ENCODE measurements at regions not wholly inside any gene's neighbourhood (a gene's known extent, or its start where the extent isn't known, plus 50 kb on each side); places are given as distances from the start of the nearest gene placed in this dataset.
"Not testable (repeated sequence)": the region's sequence is repeated elsewhere in the genome, so short reads cannot be mapped to it uniquely, and the experiment has no call there.

- TF ChIP-seq CTCF (IDR thresholded peaks at IDR 0.05; ENCODE audit: low read depth, low read length, missing control alignments): no peak
- H3K4me3 ChIP-seq (replicated peaks; ENCODE audit: low read depth, low read length): no peak overlapping the region
- DNase-seq (ENCODE audit: extremely low read depth, low read depth): no peak
Observed at GRCh38 chr6:94562846-94563245, 1014.5 kb upstream of the MANEA start.

- TF ChIP-seq CTCF (IDR thresholded peaks at IDR 0.05; ENCODE audit: low read depth, low read length, missing control alignments): no peak
- no peak for DNase-seq (ENCODE audit: extremely low read depth, low read depth)
- no peak overlapping the region for H3K4me3 ChIP-seq (replicated peaks; ENCODE audit: low read depth, low read length)
Observed at GRCh38 chr6:94559829-94560537, 1017.4 kb upstream of the MANEA start.

GRCh38 chr6:94557207-94557606 is 1020.1 kb upstream of the MANEA start:
- not testable (repeated sequence) for DNase-seq (ENCODE audit: extremely low read depth, low read depth); H3K4me3 ChIP-seq (replicated peaks; ENCODE audit: low read depth, low read length)

GRCh38 chr6:94548201-94548600 is 1029.1 kb upstream of the MANEA start:
- no peak overlapping the region for H3K4me3 ChIP-seq (replicated peaks; ENCODE audit: low read depth, low read length)
- no peak for TF ChIP-seq CTCF (IDR thresholded peaks at IDR 0.05; ENCODE audit: low read depth, low read length, missing control alignments)
- no peak for DNase-seq (ENCODE audit: extremely low read depth, low read depth)

- TF ChIP-seq CTCF (IDR thresholded peaks at IDR 0.05; ENCODE audit: low read depth, low read length, missing control alignments): no peak
- no peak for DNase-seq (ENCODE audit: extremely low read depth, low read depth)
- no peak overlapping the region for H3K4me3 ChIP-seq (replicated peaks; ENCODE audit: low read depth, low read length)
Observed at GRCh38 chr6:94535798-94536197, 1041.5 kb upstream of the MANEA start.

- H3K4me3 ChIP-seq (replicated peaks; ENCODE audit: low read depth, low read length): no peak overlapping the region
- no peak for DNase-seq (ENCODE audit: extremely low read depth, low read depth)
- no peak for TF ChIP-seq CTCF (IDR thresholded peaks at IDR 0.05; ENCODE audit: low read depth, low read length, missing control alignments)
Observed at GRCh38 chr6:94511502-94512088, 1065.7 kb upstream of the MANEA start.

GRCh38 chr6:94510877-94511276 is 1066.5 kb upstream of the MANEA start:
- DNase-seq (ENCODE audit: extremely low read depth, low read depth): no peak
- no peak overlapping the region for H3K4me3 ChIP-seq (replicated peaks; ENCODE audit: low read depth, low read length)
- TF ChIP-seq CTCF (IDR thresholded peaks at IDR 0.05; ENCODE audit: low read depth, low read length, missing control alignments): no peak
